OCI-LY7 (cell line): ENCODE measurements at regions not wholly inside any gene's neighbourhood (a gene's known extent, or its start where the extent isn't known, plus 50 kb on each side); places are given as distances from the start of the nearest gene placed in this dataset.

ENCODE experiments used
- BruUV-seq: library from RNA; stranded (reverse); fragments of 400-500 nt; replicated peaks from 2 replicates; lab custom pipeline; 2021; lab: Mats Ljungman, UMichigan
- CTCF ChIA-PET: fragments of 300-600 bp; sonication (Branson Sonifier 250); formaldehyde crosslinking; loops from one replicate; lab custom pipeline; 2022; ENCODE audit warnings: antibody characterized with exemption; ENCODE audit not compliant: unreplicated experiment; lab: Charles Lee
- POLR2A ChIA-PET: fragments of 300-600 bp; sonication (Branson Sonifier 250); formaldehyde crosslinking; loops from one replicate; lab custom pipeline; 2022; ENCODE audit warnings: antibody characterized with exemption; lab: Charles Lee
- DNase-seq: peaks from one replicate; pipeline ENCODE4 v3.0.0-alpha.2; 2015; ENCODE audit warnings: low spot score
- H2AFZ ChIP-seq: fragments of 200-600 bp; sonication (generic), shearing (Covaris generic); 2 replicates; pipeline ENCODE4 v1.6.1; 2014; ENCODE audit warnings: mild to moderate bottlenecking, antibody characterized with exemption, low read length, moderate library complexity
- H3K27ac ChIP-seq: fragments of 200-600 bp; sonication (generic); 2 replicates; pipeline ENCODE4 v1.5.1; 2014; ENCODE audit warnings: mixed run types, low read depth, mild to moderate bottlenecking, moderate library complexity, low read length, inconsistent platforms; ENCODE audit not compliant: poor library complexity, severe bottlenecking
- H3K36me3 ChIP-seq: fragments of 200-600 bp; sonication (generic); 2 replicates; pipeline ENCODE4 v1.6.1; 2014; ENCODE audit warnings: mild to moderate bottlenecking, antibody characterized with exemption, low read length, moderate library complexity, mixed read lengths; ENCODE audit not compliant: insufficient read depth
- H3K4me1 ChIP-seq: fragments of 200-600 bp; sonication (generic); 2 replicates; pipeline ENCODE4 v1.5.1; 2014; ENCODE audit warnings: mild to moderate bottlenecking, low read length; ENCODE audit not compliant: insufficient read depth, poor library complexity, severe bottlenecking
- H3K4me2 ChIP-seq: fragments of 200-600 bp; sonication (generic); 2 replicates; pipeline ENCODE4 v1.6.1; 2014; ENCODE audit warnings: mild to moderate bottlenecking, low read length
- H3K4me3 ChIP-seq: fragments of 200-600 bp; sonication (generic); 2 replicates; pipeline ENCODE4 v1.5.1; 2014; ENCODE audit warnings: mild to moderate bottlenecking, low read depth, low read length; ENCODE audit not compliant: poor library complexity, severe bottlenecking
- H3K79me2 ChIP-seq: fragments of 200-600 bp; sonication (generic); 2 replicates; pipeline ENCODE4 v1.6.1; 2016; ENCODE audit warnings: low read depth, mild to moderate bottlenecking, low read length, moderate library complexity, mixed read lengths; ENCODE audit not compliant: insufficient read depth
- H3K9me2 ChIP-seq: fragments of 200-600 bp; sonication (generic); 2 replicates; pipeline ENCODE4 v1.6.1; 2016; ENCODE audit warnings: mild to moderate bottlenecking, low read length, mixed read lengths; ENCODE audit not compliant: insufficient read depth
- H3K9me3 ChIP-seq: fragments of 200-600 bp; sonication (generic); 2 replicates; pipeline ENCODE4 v1.6.1; 2014; ENCODE audit warnings: mild to moderate bottlenecking, mixed run types, low read length, mixed read lengths
- H4K20me1 ChIP-seq: fragments of 200-600 bp; sonication (generic); 2 replicates; pipeline ENCODE4 v1.6.1; 2014; ENCODE audit warnings: mild to moderate bottlenecking, antibody characterized with exemption, low read length, moderate library complexity, mixed read lengths; ENCODE audit not compliant: insufficient read depth
- EZH2phosphoT487 ChIP-seq: fragments of 200-600 bp; sonication (generic); IDR thresholded peaks from 2 replicates; pipeline ENCODE4 v1.6.1; 2018; ENCODE audit warnings: low read depth, borderline replicate concordance, mild to moderate bottlenecking, mixed run types, antibody characterized with exemption, low read length, moderate library complexity, mixed read lengths
- intact Hi-C: fragments of 100-400 bp; cut with micrococcal nuclease; formaldehyde crosslinking; loops from one replicate; pipeline ENCODE4 v1.10.0; 2022; ENCODE audit not compliant: unreplicated experiment
- TF ChIP-seq, protein P1 (sequence below): fragments of 200-600 bp; sonication (generic); conservative IDR thresholded peaks from 2 replicates; pipeline ENCODE4 v1.5.1; 2014; ENCODE audit warnings: mild to moderate bottlenecking, antibody characterized with exemption, low read length, moderate library complexity, mixed read lengths

DNA sequence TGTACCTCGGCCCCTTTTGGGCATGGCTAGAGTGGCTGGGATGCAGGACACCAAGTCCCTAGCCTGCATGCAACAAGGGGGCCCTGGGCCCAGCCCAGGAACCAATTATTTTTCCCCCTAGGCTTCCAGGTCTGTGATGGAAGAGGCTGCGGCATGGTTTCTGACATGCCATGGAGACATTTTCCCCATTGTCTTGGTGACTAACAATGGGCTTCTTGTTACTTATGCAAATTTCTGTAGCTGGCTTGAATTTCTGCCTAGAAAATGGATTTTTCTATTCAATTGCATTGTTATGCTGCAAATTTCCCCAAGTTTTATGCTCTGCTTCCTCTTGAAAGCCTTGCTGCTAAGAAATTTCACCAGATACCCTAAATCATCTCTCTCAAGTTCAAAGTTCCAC lies 1269.6 kb upstream of the CITED2 start:
- H3K36me3 ChIP-seq = no peaks in the 10 kb centered on the region
- H3K4me3 ChIP-seq = no peak overlapping the region
- no peak for TF ChIP-seq EZH2phosphoT487
- TF ChIP-seq, protein P1, sequence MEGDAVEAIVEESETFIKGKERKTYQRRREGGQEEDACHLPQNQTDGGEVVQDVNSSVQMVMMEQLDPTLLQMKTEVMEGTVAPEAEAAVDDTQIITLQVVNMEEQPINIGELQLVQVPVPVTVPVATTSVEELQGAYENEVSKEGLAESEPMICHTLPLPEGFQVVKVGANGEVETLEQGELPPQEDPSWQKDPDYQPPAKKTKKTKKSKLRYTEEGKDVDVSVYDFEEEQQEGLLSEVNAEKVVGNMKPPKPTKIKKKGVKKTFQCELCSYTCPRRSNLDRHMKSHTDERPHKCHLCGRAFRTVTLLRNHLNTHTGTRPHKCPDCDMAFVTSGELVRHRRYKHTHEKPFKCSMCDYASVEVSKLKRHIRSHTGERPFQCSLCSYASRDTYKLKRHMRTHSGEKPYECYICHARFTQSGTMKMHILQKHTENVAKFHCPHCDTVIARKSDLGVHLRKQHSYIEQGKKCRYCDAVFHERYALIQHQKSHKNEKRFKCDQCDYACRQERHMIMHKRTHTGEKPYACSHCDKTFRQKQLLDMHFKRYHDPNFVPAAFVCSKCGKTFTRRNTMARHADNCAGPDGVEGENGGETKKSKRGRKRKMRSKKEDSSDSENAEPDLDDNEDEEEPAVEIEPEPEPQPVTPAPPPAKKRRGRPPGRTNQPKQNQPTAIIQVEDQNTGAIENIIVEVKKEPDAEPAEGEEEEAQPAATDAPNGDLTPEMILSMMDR = no peak
- CTCF ChIA-PET = no interaction called here
- BruUV-seq = no TSS peak
- H3K4me1 ChIP-seq = no peaks in the 10 kb centered on the region
- H3K9me3 ChIP-seq = no peaks in the 10 kb centered on the region
- DNase-seq = no peak
- H4K20me1 ChIP-seq = no peaks in the 10 kb centered on the region
- POLR2A ChIA-PET = no interaction called here
- H3K27ac ChIP-seq = no peak overlapping the region
- intact Hi-C loops = no loop called here
- H2AFZ ChIP-seq = no peak overlapping the region
- H3K4me2 ChIP-seq = no peak overlapping the region
- H3K9me2 ChIP-seq = no peaks in the 10 kb centered on the region
- no peaks in the 10 kb centered on the region for H3K79me2 ChIP-seq

GRCh38 chr6:140641412-140641811 lies 1267.0 kb upstream of the CITED2 start:
- POLR2A ChIA-PET = no interaction called here
- Histone ChIP-seq H3K79me2 (no peaks in the 10 kb centered on the region), H3K36me3 (no peaks in the 10 kb centered on the region), H3K9me3 (no peaks in the 10 kb centered on the region), H3K9me2 (no peaks in the 10 kb centered on the region), H3K27ac (no peak overlapping the region), H3K4me3 (no peak overlapping the region), H3K4me2 (no peak overlapping the region), H2AFZ (no peak overlapping the region), H3K4me1 (no peaks in the 10 kb centered on the region), H4K20me1 (no peaks in the 10 kb centered on the region)
- DNase-seq = no peak
- CTCF ChIA-PET = no interaction called here
- no TSS peak for BruUV-seq
- TF ChIP-seq, protein P1 = no peak
- TF ChIP-seq EZH2phosphoT487 = no peak
- intact Hi-C loops = no loop called here

GRCh38 chr6:140636908-140637402 lies 1262.5 kb upstream of the CITED2 start:
- H3K4me2 ChIP-seq = no peak overlapping the region
- no peaks in the 10 kb centered on the region for H3K9me3 ChIP-seq
- intact Hi-C loops = no loop called here
- H3K27ac ChIP-seq = no peak overlapping the region
- H3K4me3 ChIP-seq = no peak overlapping the region
- no peaks in the 10 kb centered on the region for H3K4me1 ChIP-seq
- ChIA-PET CTCF (no interaction called here), POLR2A (no interaction called here)
- no TSS peak for BruUV-seq
- no peak overlapping the region for H2AFZ ChIP-seq
- H3K79me2 ChIP-seq = no peaks in the 10 kb centered on the region
- no peaks in the 10 kb centered on the region for H3K36me3 ChIP-seq
- no peaks in the 10 kb centered on the region; the same call in 1 of the 2 replicates for H3K9me2 ChIP-seq
- no peak for DNase-seq
- no peak for TF ChIP-seq EZH2phosphoT487
- TF ChIP-seq, protein P1 = no peak
- no peaks in the 10 kb centered on the region for H4K20me1 ChIP-seq
